ENCODE measurements at regions not wholly inside any gene's neighbourhood (a gene's known extent, or its start where the extent isn't known, plus 50 kb on each side); places are given as distances from the start of the nearest gene placed in this dataset.

DNA sequence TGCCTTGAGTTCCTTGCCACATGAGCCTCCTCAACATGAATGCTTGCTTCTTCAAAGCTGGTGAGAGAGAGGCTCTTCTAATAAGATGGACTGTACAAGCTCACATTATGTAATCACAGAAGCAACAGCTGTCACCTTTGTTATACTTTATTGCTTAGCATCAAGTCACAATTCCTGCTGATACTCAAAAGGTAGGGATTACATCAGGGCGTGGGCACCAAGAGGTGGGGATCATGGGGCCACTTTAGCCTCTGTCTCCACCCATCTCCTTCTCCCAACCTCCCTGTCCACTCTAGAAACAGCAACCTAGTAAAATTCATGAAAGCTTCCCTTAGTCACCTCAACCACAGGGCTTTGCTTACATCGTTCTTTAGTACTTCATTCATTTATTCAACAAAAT lies 95.9 kb downstream of the FAM43A start:
- TF ChIP-seq, protein P1, sequence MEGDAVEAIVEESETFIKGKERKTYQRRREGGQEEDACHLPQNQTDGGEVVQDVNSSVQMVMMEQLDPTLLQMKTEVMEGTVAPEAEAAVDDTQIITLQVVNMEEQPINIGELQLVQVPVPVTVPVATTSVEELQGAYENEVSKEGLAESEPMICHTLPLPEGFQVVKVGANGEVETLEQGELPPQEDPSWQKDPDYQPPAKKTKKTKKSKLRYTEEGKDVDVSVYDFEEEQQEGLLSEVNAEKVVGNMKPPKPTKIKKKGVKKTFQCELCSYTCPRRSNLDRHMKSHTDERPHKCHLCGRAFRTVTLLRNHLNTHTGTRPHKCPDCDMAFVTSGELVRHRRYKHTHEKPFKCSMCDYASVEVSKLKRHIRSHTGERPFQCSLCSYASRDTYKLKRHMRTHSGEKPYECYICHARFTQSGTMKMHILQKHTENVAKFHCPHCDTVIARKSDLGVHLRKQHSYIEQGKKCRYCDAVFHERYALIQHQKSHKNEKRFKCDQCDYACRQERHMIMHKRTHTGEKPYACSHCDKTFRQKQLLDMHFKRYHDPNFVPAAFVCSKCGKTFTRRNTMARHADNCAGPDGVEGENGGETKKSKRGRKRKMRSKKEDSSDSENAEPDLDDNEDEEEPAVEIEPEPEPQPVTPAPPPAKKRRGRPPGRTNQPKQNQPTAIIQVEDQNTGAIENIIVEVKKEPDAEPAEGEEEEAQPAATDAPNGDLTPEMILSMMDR (IDR thresholded peaks at IDR 0.05) = no peak
- TF ChIP-seq EZH2 (IDR thresholded peaks at IDR 0.05; ENCODE audit: borderline replicate concordance, insufficient read depth, low read depth, low read length, poor library complexity, severe bottlenecking) = no peak
- WGBS (ENCODE audit: insufficient coverage) = 100% methylated on average over 1 of the region's 2 CpGs
- Mint-ChIP-seq H3K27ac (no peak overlapping the region), H3K4me1 (peaks cover 2% of the 10 kb centered on the region), H3K9me3 (ENCODE audit: insufficient read depth) (no peaks in the 10 kb centered on the region), H3K27me3 (peaks cover 19% of the 10 kb centered on the region), H3K4me3 (no peak overlapping the region)
- DNase-seq = no peak
- H3K4me1 ChIP-seq (ENCODE audit: control insufficient read depth in 2 of 2, insufficient read depth in 2 of 2, low read length in 2 of 2) = no peaks in the 10 kb centered on the region
- H3K79me2 ChIP-seq (ENCODE audit: control insufficient read depth, insufficient read depth, low read length) = no peaks in the 10 kb centered on the region
- no peak overlapping the region for H3K4me3 ChIP-seq (ENCODE audit: control extremely low read depth in 1 of 5, extremely low read depth in 1 of 5, insufficient read depth in 1 of 5, low read depth in 2 of 5, low read length in 4 of 5)
- no peak overlapping the region for H3K4me2 ChIP-seq (replicated peaks; ENCODE audit: low read depth, low read length, poor library complexity, severe bottlenecking)
- no peaks in the 10 kb centered on the region for H3K36me3 ChIP-seq (replicated peaks in 1 of 2; ENCODE audit: control extremely low read depth in 1 of 2, control insufficient read depth in 1 of 2, extremely low read depth in 1 of 2, insufficient read depth in 2 of 2, low read length in 1 of 2)
- H2AFZ ChIP-seq (ENCODE audit: insufficient read depth, low read depth, low read length, poor library complexity, severe bottlenecking) = no peak overlapping the region
- ATAC-seq (ENCODE audit: low read depth) = no peak
- CTCF ChIA-PET = no interaction called here
- POLR2A ChIA-PET = no interaction called here
- peaks cover 0 to 13% (median 3%) of the 10 kb centered on the region in 4 experiments for H3K27me3 ChIP-seq (replicated peaks in 1 of 4; ENCODE audit: control extremely low read depth in 1 of 4, control insufficient read depth in 3 of 4, insufficient read depth in 4 of 4, low read length in 3 of 4)
- no peak overlapping the region for H3K27ac ChIP-seq (ENCODE audit: low read length in 2 of 2)
- H3K9ac ChIP-seq (ENCODE audit: low read length) = no peak overlapping the region
- peaks cover 0 to 3% (median 0%) of the 10 kb centered on the region in 3 donors for H3K9me3 ChIP-seq (ENCODE audit: control extremely low read depth in 1 of 3, control insufficient read depth in 2 of 3, insufficient read depth in 1 of 3, low read length in 2 of 3)
- intact Hi-C loops (cut with micrococcal nuclease) = no loop called here
- no peaks in the 10 kb centered on the region for H4K20me1 ChIP-seq (ENCODE audit: control insufficient read depth, insufficient read depth, low read length, poor library complexity, severe bottlenecking)

DNA sequence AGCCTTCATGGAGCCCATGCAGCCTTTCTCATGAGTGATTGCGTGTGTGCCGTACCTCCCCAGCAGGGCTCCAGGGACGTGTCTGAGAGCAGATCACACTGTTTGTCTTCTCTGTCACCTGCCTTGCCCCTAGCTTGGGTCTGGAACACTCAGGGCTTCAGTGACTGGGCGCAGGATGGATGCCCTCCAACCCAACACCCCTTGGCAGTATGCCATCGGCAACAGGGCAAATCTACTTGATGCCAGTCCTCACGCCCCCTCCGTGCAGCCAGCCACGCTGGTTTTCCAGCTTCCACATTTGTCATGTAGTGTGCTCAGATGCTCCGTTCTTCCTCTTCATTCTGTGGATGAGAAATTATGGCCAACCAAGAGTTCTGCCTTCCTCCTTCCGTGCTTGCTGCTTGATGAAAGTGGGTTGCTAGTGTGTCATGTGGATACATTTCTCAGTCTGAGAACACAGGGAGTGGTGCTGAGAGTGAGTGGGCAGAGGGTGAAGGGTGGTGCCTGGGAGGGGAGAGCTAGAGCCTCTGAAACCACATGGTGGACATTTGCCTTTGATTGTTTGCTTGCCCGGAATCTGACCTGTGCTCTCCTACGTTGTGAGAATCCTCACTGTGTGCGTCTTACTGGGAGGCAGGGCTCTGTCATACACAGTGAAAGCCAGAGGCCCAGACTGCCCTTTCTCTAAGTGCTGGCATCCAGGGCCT lies 97.2 kb downstream of the FAM43A start:
- Histone ChIP-seq H4K20me1 (ENCODE audit: control insufficient read depth, insufficient read depth, low read length, poor library complexity, severe bottlenecking) (no peaks in the 10 kb centered on the region), H3K36me3 (replicated peaks in 1 of 2; ENCODE audit: control extremely low read depth in 1 of 2, control insufficient read depth in 1 of 2, extremely low read depth in 1 of 2, insufficient read depth in 2 of 2, low read length in 1 of 2) (no peaks in the 10 kb centered on the region), H3K27ac (ENCODE audit: low read length in 2 of 2) (no peak overlapping the region), H3K27me3 (replicated peaks in 1 of 4; ENCODE audit: control extremely low read depth in 1 of 4, control insufficient read depth in 3 of 4, insufficient read depth in 4 of 4, low read length in 3 of 4) (peaks cover 0 to 13% (median 3%) of the 10 kb centered on the region in 4 experiments), H3K79me2 (ENCODE audit: control insufficient read depth, insufficient read depth, low read length) (no peaks in the 10 kb centered on the region), H3K4me3 (ENCODE audit: control extremely low read depth in 1 of 5, extremely low read depth in 1 of 5, insufficient read depth in 1 of 5, low read depth in 2 of 5, low read length in 4 of 5) (no peak overlapping the region), H2AFZ (ENCODE audit: insufficient read depth, low read depth, low read length, poor library complexity, severe bottlenecking) (no peak overlapping the region), H3K4me1 (ENCODE audit: control insufficient read depth in 2 of 2, insufficient read depth in 2 of 2, low read length in 2 of 2) (no peaks in the 10 kb centered on the region), H3K9ac (ENCODE audit: low read length) (no peak overlapping the region), H3K9me3 (ENCODE audit: control extremely low read depth in 1 of 3, control insufficient read depth in 2 of 3, insufficient read depth in 1 of 3, low read length in 2 of 3) (peaks cover 0 to 3% (median 0%) of the 10 kb centered on the region in 3 donors), H3K4me2 (replicated peaks; ENCODE audit: low read depth, low read length, poor library complexity, severe bottlenecking) (no peak overlapping the region)
- ATAC-seq (ENCODE audit: low read depth) (no peak), DNase-seq (no peak)
- intact Hi-C loops (cut with micrococcal nuclease) = no loop called here
- Mint-ChIP-seq H3K27ac (no peak overlapping the region), H3K9me3 (ENCODE audit: insufficient read depth) (no peaks in the 10 kb centered on the region), H3K27me3 (peaks cover 14% of the 10 kb centered on the region), H3K4me1 (peaks cover under 1% of the 10 kb centered on the region), H3K4me3 (no peak overlapping the region)
- CTCF ChIA-PET = no interaction called here
- POLR2A ChIA-PET = no interaction called here
- WGBS (ENCODE audit: insufficient coverage) = 92% methylated on average over 13 of the region's 13 CpGs
- TF ChIP-seq EZH2 (IDR thresholded peaks at IDR 0.05; ENCODE audit: borderline replicate concordance, insufficient read depth, low read depth, low read length, poor library complexity, severe bottlenecking) = no peak
- TF ChIP-seq, protein P1 (IDR thresholded peaks at IDR 0.05) = no peak

All from B cell (primary cell).